Adipocyte (in vitro differentiated cells): ENCODE measurements at regions not wholly inside any gene's neighbourhood (a gene's known extent, or its start where the extent isn't known, plus 50 kb on each side); places are given as distances from the start of the nearest gene placed in this dataset.
A peak's percentile ranks its signal among the peaks of the same experiment; 100 is the strongest.

Experiments
- DNase-seq: peaks from one replicate; pipeline ENCODE4 v3.0.0-alpha.2; 2015; ENCODE audit warnings: low read depth
- H3K27me3 ChIP-seq: replicated peaks from 2 replicates; pipeline ENCODE4 v1.7.0; 2013; ENCODE audit warnings: mild to moderate bottlenecking, low read length, moderate library complexity; ENCODE audit not compliant: control insufficient read depth, insufficient read depth
- H3K36me3 ChIP-seq: 2 replicates; pipeline ENCODE4 v1.7.0; 2013; ENCODE audit warnings: low read length, mild to moderate bottlenecking, moderate library complexity; ENCODE audit not compliant: control insufficient read depth, insufficient read depth, severe bottlenecking
- H3K4me1 ChIP-seq: 2 replicates; pipeline ENCODE4 v1.7.0; 2013; ENCODE audit warnings: mild to moderate bottlenecking, low read length, moderate library complexity; ENCODE audit not compliant: control insufficient read depth, insufficient read depth
- H3K4me3 ChIP-seq: 2 replicates; pipeline ENCODE4 v1.7.0; 2013; ENCODE audit warnings: mild to moderate bottlenecking, low read length, moderate library complexity
- H3K9ac ChIP-seq: 2 replicates; pipeline ENCODE4 v1.7.0; 2013; ENCODE audit warnings: mild to moderate bottlenecking, low read length, moderate library complexity
- H3K9me3 ChIP-seq: 2 replicates; pipeline ENCODE4 v1.7.0; 2013; ENCODE audit warnings: mild to moderate bottlenecking, low read length, moderate library complexity; ENCODE audit not compliant: control insufficient read depth

- H3K36me3 ChIP-seq: no peaks in the 10 kb centered on the region
- H3K27me3 ChIP-seq: no peaks in the 10 kb centered on the region
- H3K4me1 ChIP-seq: peaks cover 28% of the 10 kb centered on the region
- no peak overlapping the region for H3K4me3 ChIP-seq
- peaks cover 6% of the 10 kb centered on the region for H3K9me3 ChIP-seq
- DNase-seq: peak; percentile 5
- H3K9ac ChIP-seq: no peak overlapping the region
Measured at GRCh38 chr14:51145246-51145645, 50.3 kb upstream of the TRIM9 start.

DNA sequence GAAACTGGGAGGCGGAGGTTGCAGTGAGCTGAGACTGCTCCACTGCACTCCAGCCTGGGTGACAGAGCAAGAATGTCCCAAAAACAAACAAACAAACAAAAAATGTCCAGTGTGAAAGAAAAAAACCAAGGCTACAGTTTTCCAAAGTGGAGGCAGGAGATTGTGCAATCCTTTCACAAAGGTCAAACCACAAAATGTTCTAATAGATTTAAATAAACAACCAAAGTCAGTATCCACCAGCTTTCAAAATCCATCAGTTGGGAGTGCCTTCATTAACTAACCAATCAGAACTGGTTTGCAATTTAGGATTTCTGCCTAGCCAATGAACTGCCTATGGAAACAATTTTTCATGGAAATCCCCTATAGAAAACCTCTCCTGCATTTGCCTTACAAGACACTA lies 52.3 kb upstream of the TRIM9 start:
- Histone ChIP-seq H3K9ac (peak overlapping the region; percentile 6), H3K9me3 (peaks cover 6% of the 10 kb centered on the region), H3K27me3 (no peaks in the 10 kb centered on the region), H3K4me1 (peaks cover 28% of the 10 kb centered on the region), H3K4me3 (no peak overlapping the region), H3K36me3 (no peaks in the 10 kb centered on the region)
- peak; percentile 51 for DNase-seq

GRCh38 chr14:51155326-51155725 lies 60.4 kb upstream of the TRIM9 start:
- no peak overlapping the region for H3K9ac ChIP-seq
- H3K4me1 ChIP-seq: no peaks in the 10 kb centered on the region
- DNase-seq: no peak
- no peaks in the 10 kb centered on the region for H3K36me3 ChIP-seq
- no peaks in the 10 kb centered on the region for H3K27me3 ChIP-seq
- no peak overlapping the region for H3K4me3 ChIP-seq
- no peaks in the 10 kb centered on the region for H3K9me3 ChIP-seq

- H3K9ac ChIP-seq: no peak overlapping the region
- peak; percentile 8 for DNase-seq
- H3K9me3 ChIP-seq: no peaks in the 10 kb centered on the region
- no peaks in the 10 kb centered on the region for H3K27me3 ChIP-seq
- H3K4me1 ChIP-seq: no peaks in the 10 kb centered on the region
- H3K4me3 ChIP-seq: no peak overlapping the region
- H3K36me3 ChIP-seq: no peaks in the 10 kb centered on the region
Measured at GRCh38 chr14:51157012-51157411, 62.1 kb upstream of the TRIM9 start.

DNA sequence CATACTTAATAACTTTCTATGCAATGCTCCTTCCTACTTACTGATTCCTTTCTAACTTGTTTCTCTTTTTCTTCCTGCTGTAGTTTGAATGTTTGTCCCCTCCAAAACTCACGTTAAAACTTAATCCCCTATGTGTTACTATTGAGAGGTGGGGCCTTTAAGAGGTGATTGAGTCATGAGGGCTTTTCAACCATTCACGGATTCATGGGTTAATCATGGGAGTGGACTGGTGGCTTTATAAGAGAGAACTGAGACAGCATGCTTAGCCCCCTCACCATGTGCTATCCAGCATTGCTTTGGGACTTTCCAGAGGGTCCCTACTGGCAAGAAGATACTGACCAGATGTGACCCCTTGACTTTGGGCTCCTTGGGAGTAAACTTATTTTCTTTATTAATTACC lies 66.0 kb upstream of the TRIM9 start:
- H3K4me1 ChIP-seq: peaks cover 4% of the 10 kb centered on the region
- no peak overlapping the region for H3K4me3 ChIP-seq
- H3K36me3 ChIP-seq: no peaks in the 10 kb centered on the region
- H3K27me3 ChIP-seq: no peaks in the 10 kb centered on the region
- H3K9me3 ChIP-seq: no peaks in the 10 kb centered on the region
- no peak overlapping the region for H3K9ac ChIP-seq
- no peak for DNase-seq

- DNase-seq: no peak
- Histone ChIP-seq H3K4me1 (peaks cover 36% of the 10 kb centered on the region), H3K36me3 (no peaks in the 10 kb centered on the region), H3K9me3 (no peaks in the 10 kb centered on the region), H3K9ac (no peak overlapping the region), H3K4me3 (no peak overlapping the region), H3K27me3 (no peaks in the 10 kb centered on the region)
Measured at GRCh38 chr14:51165415-51165814, 70.5 kb upstream of the TRIM9 start.

GRCh38 chr14:51167587-51168214 lies 72.3 kb upstream of the TMX1 start:
- H3K9ac ChIP-seq: peak overlapping the region; percentile 82
- no peaks in the 10 kb centered on the region for H3K27me3 ChIP-seq
- DNase-seq: peak; percentile 68
- H3K36me3 ChIP-seq: no peaks in the 10 kb centered on the region
- H3K4me3 ChIP-seq: peak overlapping the region; percentile 66
- H3K4me1 ChIP-seq: peaks cover 36% of the 10 kb centered on the region
- no peaks in the 10 kb centered on the region for H3K9me3 ChIP-seq

DNA sequence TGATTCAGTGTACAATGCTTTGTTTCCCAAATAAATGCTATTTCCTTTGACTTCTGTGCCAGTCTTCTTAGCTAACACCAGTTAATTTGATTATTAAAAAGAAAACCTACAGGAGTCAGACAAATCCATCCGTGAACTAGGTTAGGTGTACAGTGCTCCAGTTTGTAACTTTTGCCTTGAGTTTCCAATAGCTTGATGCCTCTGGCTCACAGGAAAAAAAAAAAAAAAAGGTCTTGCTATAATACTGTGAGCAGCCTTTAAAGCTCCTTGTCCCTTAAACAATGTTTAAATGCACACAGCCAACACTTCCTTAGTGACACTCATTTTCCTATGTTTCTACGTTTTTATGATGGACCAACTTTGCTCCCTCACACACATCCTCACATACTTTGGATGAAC lies 71.8 kb upstream of the TMX1 start:
- Histone ChIP-seq H3K36me3 (no peaks in the 10 kb centered on the region), H3K9ac (peak overlapping the region; percentile 82), H3K4me1 (peaks cover 36% of the 10 kb centered on the region), H3K9me3 (no peaks in the 10 kb centered on the region), H3K4me3 (peak overlapping the region; percentile 66), H3K27me3 (no peaks in the 10 kb centered on the region)
- no peak for DNase-seq

- DNase-seq: no peak
- no peak overlapping the region for H3K4me3 ChIP-seq
- peaks cover 26% of the 10 kb centered on the region for H3K4me1 ChIP-seq
- no peaks in the 10 kb centered on the region for H3K9me3 ChIP-seq
- no peak overlapping the region for H3K9ac ChIP-seq
- no peaks in the 10 kb centered on the region for H3K36me3 ChIP-seq
- peaks cover 7% of the 10 kb centered on the region for H3K27me3 ChIP-seq
Measured at GRCh38 chr14:51173863-51174262, 66.2 kb upstream of the TMX1 start.

- no peak for DNase-seq
- H3K9ac ChIP-seq: no peak overlapping the region
- no peaks in the 10 kb centered on the region for H3K36me3 ChIP-seq
- H3K4me3 ChIP-seq: no peak overlapping the region
- no peaks in the 10 kb centered on the region for H3K9me3 ChIP-seq
- H3K4me1 ChIP-seq: peaks cover 21% of the 10 kb centered on the region
- peaks cover 7% of the 10 kb centered on the region for H3K27me3 ChIP-seq
Measured at GRCh38 chr14:51176839-51177238, 63.2 kb upstream of the TMX1 start.

DNA sequence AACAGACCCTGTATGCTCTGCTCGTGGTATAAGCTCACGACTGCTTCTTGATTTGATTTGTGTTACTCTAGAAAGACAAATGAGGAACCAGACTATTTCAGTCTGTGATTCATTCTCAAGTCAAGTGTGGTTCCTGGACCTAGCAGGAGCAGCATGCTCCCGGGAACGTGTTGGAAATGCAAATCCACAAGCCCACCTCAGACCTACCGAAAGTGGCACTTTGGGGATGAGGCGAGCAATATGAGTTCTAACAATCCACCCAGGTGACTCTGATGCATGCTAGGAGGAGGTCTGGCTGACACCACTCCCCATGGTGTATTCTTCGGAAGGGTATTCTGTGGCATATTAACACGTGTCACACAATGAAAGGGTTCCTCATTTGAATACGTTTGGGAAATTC lies 59.5 kb upstream of the TMX1 start:
- peaks cover 5% of the 10 kb centered on the region for H3K27me3 ChIP-seq
- H3K9me3 ChIP-seq: no peaks in the 10 kb centered on the region
- peaks cover 20% of the 10 kb centered on the region for H3K4me1 ChIP-seq
- DNase-seq: no peak
- no peak overlapping the region for H3K4me3 ChIP-seq
- H3K9ac ChIP-seq: no peak overlapping the region
- H3K36me3 ChIP-seq: no peaks in the 10 kb centered on the region

DNA sequence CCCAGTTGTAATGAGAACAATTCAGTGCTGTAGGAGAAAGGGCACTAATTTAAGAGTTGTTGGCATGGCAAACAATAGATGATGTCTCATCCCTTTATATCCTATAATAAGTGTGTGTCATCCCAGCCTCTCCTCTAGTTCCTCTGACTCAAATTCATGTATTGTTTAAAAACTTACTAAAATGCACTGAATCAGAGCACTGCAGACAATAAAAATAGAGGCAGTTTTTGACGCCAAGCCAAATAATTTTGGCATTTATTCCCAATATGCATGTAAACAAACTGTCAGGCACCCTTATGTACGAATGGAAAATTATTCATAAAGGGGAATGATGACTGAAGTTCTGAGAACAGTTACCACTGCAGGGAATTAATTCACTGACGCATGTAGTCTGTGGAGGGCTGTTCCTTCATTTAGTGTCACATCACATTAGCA lies 57.9 kb upstream of the TMX1 start:
- no peaks in the 10 kb centered on the region for H3K9me3 ChIP-seq
- no peak overlapping the region for H3K4me3 ChIP-seq
- H3K36me3 ChIP-seq: no peaks in the 10 kb centered on the region
- H3K4me1 ChIP-seq: peaks cover 10% of the 10 kb centered on the region
- H3K27me3 ChIP-seq: no peaks in the 10 kb centered on the region
- no peak overlapping the region for H3K9ac ChIP-seq
- peak; percentile 7 for DNase-seq
